ENCODE measurements at regions not wholly inside any gene's neighbourhood (a gene's known extent, or its start where the extent isn't known, plus 50 kb on each side); places are given as distances from the start of the nearest gene placed in this dataset.
A peak's percentile ranks its signal among the peaks of the same experiment; 100 is the strongest.

DNA sequence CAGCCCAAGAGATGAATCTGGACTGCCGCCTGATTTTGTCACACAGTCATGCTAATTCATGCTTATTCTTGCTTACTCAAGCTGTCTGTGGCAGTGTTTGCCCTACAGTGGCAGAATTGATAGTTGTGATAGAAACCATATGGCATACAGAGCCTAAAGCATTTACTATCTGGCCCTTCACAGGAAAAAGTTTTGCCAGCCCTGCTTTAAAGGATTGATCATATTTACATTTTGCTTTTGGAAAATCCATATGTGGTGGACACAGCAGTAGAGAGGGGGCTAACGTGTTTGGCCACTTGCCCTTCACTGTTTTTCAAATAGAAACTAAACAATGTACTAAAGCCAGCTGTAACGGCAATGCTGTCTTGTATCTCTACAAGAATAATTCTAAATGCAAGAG, 974.0 kb upstream of the GHITM start:
- no peak for DNase-seq (ENCODE audit: low read depth)

DNA sequence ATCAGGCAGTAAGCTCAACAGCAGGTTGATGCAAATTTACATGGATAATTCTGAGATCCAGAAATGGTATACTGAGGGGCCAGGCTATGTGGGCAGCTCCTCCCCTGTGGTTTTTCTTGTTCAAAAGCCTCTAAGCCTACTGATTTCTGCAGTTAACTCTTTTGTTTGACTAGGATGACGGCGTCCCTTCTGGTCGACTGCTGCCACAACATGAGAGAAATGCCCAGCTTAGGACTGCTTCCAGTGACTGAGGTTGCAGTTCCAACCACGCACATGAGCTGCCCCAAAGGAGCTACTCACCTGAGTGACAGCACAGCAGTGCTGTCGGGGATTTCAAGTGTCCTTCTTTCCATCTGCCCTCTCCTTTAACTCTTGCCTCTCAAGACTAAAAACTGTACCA, 973.0 kb upstream of the GHITM start:
- no peak for DNase-seq (ENCODE audit: low read depth)

DNA sequence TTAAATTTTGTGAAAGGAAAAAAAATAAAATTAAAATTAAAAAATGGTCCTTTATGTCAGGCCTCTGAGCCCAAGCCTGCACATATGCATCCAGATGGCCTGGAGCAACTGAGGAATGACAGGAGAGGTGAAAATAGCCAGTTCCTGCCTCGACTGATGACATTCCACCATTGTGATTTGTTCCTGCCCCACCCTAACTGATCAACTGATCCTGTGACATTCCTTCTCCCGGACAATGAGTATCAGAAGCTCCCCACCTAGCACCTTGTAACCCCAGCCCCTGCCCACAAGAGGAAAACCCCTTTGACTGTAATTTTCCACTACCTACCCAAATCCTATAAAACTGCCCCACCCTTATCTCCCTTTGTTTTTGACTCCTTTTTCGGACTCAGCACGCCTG, 972.2 kb upstream of the GHITM start:
- DNase-seq (ENCODE audit: low read depth): no peak

DNA sequence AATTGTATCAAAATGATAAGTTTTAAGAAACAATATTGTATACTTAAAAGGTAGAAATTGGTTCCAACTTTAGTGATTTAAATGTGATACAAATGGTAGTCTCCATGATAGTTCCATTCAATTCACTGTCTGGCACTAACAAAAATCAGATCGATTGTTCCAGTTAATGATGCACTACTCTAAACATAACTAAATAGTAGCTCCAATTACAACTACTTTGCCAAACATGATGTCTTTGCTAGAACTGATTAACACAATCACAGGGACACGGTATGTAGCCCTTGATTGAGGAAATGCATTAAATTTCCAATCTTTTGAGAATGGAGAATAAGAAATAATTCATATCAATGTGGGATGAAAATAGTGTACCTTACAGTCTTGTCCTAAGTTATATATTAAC, 962.4 kb upstream of the GHITM start:
- no peak for DNase-seq (ENCODE audit: low read depth)

DNA sequence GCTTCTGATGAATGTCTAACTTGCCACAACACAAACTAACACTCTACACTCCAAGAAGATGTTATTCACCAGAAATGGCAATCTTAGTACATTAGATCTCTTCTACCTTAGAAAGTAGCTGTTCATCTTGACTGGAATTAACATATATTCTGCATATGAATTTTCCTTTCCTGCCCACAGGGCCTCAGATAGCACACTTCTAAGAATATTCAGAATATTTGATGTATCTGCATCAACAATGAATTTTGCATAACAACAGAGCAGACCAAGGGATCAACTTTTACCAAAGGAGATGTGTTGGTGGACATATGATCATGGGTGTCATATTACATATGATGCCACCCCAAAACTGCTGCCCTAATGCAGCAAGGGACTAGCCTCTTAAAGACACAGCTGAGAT, 960.8 kb upstream of the GHITM start:
- DNase-seq (ENCODE audit: low read depth): no peak

DNA sequence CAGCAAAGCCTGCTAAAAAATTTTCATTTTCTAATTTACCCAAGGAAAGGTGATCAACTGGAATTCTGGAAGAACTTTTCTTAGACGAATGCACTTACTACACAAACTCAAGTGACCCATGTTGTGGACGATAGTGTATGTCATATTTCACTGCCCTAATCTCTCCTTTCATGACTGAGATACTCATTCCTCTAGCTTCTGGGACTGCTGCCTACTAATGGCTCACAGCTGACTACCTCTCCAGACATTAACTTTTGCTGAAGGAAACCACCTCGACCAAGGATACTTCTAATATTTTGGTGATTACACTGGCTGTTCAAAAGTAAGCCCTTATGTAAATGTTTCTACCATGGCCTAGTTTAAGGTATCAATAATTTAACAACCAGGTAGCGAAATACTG, 959.9 kb upstream of the GHITM start:
- no peak for DNase-seq (ENCODE audit: low read depth)

DNA sequence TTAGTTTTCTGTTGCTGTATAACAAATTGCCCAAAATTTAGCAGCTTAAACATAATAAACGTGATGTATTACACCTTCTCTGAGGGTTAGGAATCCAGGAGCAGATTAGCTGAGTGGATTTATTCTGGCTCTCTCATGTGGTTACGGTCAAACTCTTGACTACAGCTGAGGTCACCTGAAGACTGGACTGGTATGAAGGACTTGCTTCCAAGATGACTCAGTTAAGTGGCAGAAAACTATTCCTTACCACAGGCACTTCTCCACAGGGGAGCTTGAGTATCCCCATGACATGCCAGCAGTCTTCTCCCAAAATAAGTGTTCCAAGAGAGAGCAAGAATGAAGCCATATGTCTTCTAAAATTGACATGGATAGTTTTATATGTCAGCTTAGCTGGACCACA, 957.2 kb upstream of the GHITM start:
- DNase-seq (ENCODE audit: low read depth): peak; percentile 18

DNA sequence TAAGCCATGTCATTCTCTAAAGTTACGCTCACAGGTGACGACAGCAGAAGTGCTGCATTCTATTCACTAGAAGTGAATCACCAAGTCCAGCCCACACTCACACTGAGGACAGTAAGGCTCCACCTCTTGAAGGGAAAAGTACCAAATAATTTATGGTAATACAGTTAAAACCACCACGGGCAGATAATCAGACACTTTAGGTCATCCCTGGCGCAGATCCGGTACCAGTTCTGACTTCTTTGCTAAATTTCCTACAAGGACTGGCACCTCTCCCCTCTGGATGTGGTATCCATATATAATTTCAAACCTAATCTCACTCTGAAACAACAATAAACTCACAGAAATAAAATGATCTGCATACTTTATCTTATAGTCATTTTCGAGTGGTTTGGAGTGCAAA, 954.7 kb upstream of the GHITM start:
- no peak for DNase-seq (ENCODE audit: low read depth)

DNA sequence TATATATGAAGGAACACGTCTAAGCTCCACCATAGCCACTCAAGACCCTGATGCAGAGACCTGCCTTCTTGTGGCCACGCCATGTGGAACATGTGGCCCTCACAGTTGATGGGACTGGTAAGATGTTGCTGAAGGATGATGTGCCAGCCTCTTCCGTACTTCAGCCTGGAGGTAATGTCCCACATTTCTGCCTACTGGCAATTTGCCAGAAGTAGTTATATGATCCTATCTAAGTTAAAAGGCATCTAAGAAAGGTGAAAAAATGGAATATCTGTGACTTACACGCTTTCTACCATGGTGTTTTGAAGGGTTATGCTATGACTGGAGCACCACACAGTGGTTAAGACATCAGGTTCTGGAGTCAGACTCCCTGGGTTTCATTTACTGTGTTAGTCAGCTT, 948.7 kb upstream of the GHITM start:
- no peak for DNase-seq (ENCODE audit: low read depth)

DNA sequence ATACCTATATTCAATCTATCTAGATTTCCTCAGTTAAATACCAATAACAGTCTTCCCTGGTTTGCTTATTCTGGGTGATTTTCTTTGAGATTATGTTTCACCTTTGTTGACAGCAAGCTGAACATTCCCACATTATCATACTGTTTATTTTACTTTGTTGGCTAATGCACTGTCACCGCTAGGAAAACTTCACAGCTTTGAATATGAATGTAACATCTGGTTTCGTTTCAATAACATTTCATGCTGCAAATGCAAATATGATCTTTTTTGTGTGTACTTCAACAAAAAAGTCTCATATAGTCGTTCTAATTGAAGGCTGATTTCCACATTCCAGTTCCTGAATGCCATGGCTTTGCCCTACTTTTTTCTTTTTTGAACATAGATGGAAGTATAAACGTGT, 946.3 kb upstream of the GHITM start:
- DNase-seq (ENCODE audit: low read depth): no peak

DNA sequence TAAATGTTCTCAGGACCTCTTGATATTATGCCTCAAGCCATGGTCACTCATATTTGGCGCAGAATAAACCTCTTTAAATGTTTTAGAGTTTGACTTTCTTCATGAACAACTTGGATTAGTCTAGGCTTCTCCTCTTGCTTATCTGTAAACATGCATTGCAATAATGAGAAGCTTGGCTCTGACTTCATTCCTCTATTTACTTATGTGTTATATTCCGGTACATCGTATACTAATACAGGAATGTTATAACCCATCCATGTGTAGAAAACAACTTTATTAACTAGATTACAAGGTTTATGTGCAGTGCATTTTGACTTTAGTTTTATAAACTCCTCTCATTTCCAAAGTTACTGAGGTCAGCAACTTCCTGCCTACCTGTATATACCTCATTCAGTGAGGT, 944.3 kb upstream of the GHITM start:
- DNase-seq (ENCODE audit: low read depth): no peak

DNA sequence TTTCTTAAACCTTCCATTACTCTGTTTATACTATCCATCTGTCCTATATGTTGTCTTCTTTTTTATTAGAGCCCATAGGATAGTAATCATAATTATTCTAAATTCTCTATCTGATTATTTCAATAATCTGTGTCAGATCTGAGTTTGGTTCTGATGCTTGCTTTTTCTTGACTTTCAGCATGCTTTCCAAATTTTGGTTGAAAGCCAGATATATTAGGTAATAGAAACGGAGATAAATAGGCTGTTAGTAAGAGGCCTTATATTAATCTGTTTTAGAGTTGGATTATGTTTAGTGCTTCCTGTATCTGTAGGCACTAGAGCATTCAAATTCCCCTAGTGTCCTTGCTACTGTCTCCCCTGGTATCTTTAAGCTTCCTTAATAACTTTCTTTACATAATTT, 939.9 kb upstream of the GHITM start:
- no peak for DNase-seq (ENCODE audit: low read depth)

DNA sequence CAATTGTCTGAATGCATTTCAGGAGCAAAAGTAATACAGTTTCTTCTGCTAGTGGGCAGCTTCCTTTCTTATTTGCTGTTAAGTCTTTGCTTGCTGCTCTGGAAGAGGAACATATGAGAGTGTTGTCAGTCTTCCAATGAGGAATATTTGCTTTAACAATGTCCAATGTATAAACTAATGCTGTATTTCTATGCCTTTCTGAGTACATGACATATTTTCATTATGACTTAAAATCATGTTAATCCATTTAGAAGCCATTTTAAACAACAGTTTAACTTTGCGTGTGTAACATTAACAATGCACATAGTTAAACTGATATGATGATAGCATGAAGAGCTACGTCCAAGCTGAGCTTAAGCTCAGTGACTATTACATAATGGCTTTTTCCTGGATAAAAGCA, 933.4 kb upstream of the GHITM start:
- DNase-seq (ENCODE audit: low read depth): no peak

DNA sequence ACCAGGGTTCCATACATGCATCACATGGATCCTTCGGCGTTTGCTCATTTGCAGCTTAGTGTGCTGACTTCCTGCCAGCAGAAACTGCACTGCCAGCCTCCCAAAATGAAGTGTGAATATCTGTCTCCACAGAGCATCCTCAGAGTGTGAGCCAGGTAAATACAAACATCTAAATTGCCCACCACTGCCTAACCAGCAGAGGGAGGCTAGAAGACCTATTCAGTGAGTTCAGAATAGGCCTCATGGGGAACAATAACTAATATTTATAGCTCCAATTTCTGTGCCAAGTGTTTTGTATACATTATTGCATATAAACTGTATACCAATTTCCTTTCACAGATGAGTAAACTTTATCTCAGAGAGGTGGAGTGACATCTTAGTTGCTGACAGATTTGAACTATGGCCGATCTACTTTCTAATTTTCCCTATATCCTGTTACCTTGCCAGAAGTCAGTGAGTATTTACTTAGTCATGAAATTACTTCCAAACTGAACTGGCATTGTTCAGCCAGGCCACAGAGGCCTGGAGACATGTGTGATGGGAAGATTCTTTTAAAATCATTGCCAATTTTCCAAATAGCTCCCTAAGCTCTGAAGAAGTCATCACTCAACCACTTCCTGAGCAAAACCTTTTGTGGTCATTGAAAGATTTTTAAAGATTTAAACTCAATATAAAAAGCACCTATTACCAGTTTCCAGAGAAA, 926.5 kb upstream of the GHITM start:
- peak; percentile 73 for DNase-seq (ENCODE audit: low read depth)

DNA sequence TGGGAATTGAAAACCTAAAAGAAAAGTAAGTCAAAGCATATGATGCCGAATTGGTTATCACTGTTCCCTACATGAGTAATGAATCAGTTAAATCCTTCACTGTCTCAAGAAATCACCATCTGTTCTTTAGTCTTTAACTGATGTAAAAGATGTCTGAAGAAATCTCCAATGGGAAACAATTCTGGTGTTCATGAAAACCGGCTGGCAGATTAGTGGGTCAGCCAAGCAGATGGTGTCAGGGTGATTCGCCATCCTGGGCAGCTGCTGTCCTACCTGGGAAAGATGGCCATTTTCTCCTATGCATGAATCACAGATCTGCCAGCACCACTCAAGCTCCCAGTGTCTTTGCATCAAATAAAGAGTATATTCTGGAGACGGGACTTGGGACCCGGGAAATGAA, 925.2 kb upstream of the GHITM start:
- DNase-seq (ENCODE audit: low read depth): peak; percentile 7

DNA sequence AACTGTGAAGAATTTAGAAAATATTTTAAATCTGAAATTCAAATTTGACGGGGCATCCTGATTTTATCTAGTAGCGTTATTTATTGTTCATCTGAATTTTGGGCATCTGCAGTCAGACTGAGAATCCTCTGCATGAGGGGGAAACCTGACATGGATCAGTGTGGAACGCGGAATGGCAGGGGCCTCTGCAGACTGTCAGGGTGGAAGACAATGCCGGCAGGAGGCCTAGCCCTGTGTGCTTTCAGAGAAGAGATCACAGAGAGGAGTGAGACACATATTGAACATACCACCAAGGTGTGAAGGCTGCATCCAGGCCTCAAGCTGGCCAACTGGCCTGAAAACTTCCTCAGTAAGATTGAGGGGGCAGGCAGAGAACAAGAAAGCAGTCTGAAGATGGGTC, 921.1 kb upstream of the GHITM start:
- DNase-seq (ENCODE audit: low read depth): no peak

DNA sequence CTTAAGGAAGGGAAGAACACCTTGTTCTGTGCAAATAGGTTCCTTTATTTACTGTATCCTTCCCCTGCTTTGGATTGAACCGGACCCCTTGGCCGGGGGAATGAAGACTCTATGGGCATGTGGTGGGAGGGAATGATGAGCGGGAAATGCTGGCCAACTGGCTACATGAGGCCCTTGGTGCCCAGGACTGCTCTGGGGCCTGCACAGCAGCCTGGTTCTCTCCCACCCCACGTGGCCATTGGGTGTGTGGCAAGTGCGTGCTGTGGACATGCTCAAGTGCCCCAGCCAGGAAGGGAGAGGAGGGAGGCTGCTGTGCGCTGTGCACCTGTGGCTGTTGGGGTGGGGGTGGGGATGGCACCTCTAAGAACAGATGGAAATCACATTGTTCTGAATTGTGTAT, 917.0 kb upstream of the GHITM start:
- DNase-seq (ENCODE audit: low read depth): no peak

DNA sequence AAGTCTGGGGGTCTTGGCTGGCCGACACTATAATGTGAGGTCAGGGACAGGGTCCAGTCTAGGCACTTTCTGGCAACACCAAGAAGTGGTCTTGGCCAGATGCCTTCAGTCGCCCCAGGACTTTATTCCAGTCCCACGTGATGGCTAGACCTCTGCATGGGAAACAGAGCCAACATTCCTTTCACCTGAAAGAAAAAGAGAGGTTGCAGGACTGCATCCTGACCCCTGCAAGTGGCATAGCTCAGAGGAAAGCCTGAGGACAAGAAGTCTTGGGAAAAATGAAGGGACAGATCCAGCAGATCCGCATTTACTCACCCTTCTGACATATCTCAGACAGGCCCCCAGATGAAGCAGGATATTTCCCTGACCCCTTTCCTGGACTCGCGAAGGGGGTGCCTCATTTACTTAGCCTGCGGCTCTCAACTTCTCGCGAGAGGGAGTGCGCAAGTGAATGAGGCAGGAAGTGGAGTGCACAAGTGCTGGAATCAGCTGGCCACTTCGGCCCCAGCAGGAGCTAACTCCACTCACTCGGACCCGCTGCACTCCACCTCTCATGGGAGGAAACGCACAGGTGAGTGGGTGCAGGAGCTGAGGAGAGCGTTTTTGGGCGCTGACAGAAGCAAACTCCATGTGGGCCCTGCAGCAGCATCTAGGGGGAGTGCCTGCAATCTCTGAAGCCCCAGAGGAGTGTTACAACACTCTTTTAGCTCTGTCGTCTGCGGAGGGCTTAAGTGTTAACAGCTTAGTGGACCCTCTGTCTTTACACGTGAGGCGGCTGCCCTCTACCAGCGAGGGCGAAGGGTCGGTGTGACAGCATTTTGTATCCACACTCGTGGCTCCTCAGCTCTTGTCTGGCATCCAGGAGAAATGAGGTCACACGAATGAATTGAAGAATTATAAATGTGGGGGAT, 916.2 kb upstream of the GHITM start:
- DNase-seq (ENCODE audit: low read depth): no peak

DNA sequence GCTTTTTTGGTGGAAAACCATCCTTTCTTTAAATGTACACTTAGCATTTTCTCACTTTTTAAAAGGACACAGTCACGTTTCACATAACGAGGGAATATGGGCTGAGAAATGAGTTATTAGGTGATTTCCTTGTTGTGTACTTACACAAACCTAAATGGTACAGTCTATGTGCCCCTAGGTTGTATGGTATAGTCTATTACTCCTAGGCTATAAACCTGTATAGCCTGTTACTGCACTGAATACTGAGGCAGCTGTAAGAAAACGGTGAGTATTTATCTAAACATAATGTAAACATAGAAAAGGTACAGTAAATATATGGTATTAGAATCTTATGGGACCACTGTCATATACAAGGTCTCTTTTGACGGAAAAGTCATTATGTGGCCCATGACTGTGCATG, 913.5 kb upstream of the GHITM start:
- no peak for DNase-seq (ENCODE audit: low read depth)

DNA sequence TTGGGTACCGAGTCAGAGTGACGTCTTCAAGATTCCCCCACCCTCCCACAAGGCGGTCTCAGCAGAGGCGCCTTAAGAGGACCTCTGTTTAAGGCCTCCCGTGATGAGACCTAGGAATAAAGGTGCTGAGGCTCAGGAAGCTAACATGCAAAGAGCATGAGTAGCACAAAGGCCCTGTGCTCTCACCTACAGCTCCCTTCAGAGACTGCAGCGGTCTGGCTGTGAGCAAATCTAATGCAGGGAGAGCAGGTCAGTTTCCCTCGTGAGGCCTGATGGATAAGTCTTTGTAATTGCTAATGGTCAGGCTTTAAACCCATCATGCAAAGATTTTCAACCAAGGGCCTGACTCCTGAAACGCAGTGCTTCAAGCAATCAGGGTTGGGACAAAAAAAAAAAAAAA, 909.3 kb upstream of the GHITM start:
- DNase-seq (ENCODE audit: low read depth): no peak

DNA sequence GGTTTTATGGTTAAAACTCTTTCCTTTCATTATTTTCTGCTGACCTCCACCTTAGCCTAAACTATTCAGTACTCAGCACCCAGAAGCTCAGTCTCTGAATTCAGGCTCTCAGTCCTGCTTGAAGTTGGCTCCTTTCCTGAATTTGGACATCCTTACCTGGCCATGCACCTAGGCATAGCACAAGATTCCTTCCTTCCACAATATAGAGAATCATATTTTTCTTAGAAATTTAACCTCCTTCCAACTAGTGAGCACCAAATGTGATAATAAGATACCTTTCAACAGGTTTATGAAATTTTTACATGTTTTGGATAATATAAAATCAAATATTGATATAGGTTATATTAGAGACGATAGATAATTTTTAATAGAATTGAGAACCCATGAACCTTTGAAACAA, 905.6 kb upstream of the GHITM start:
- no peak for DNase-seq (ENCODE audit: low read depth)

DNA sequence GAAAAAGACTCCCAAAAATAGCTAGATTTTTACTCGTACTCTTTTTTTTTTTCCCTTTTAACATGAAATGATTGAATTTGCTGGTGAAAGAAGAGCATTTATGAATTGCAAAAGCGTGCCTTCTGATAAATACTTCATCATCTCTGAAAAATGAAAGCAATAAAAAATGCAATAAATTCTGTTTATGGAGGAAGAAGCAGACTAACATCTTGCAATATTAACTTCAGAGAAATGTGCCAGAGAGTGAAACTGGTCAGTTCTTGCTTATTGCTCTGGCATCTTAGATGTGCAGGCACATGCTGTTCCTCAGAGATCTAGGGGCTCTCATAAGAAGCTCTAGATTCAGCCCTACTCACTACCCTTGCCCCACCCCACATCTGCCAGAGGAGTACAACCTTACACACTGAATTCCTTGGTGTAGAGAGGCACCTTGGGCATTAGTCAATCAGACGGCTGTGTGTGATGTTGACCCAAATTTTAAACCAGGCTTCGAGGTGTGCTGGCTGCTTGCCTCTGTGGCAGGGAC, 891.1 kb upstream of the GHITM start:
- DNase-seq (ENCODE audit: low read depth): peak; percentile 36

DNA sequence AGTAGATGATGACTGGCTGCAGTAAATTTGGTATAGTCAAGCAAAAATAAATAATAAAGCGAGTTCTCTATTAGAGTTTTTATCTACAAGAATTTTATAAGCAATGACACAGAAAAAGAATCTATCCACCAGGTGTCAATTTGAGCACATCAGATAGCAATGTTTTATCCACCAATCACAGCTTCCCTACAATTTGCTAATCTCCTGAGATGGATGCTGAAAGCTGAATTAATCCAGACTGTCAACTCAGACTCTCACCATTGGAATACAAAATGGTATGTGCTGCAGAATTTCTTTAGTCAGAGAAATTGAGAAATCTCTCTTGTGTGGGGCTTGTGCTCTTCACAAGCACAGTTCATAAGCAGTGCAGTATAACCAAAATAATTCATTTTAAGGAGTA, 888.9 kb upstream of the GHITM start:
- no peak for DNase-seq (ENCODE audit: low read depth)

DNA sequence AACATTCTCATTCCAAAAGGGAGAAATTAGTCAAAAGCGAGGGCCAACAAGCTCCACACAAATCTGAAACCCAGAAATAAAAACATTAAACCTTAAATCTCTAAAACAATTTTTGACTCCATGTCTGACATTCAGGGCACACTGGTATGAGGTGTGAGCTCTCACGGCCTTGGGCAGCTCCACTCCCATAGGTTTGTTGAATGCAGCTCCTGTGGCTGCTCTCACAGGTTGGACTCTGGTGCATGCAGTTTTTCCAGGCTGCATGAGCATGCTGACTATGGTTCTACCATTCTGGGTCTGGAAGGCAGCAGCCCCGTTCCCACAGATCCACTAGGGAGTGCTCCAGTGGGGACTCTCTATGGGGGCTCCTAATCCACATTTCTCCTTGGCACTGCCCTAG, 887.1 kb upstream of the GHITM start:
- no peak for DNase-seq (ENCODE audit: low read depth)

Measured in GM04504 (cell line).